ENCODE measurements at regions not wholly inside any gene's neighbourhood (a gene's known extent, or its start where the extent isn't known, plus 50 kb on each side); places are given as distances from the start of the nearest gene placed in this dataset.

- TF ChIP-seq CTCF (IDR thresholded peaks at IDR 0.05) (no peak), EP300 (IDR thresholded peaks at IDR 0.05) (no peak), POLR2AphosphoS5 (IDR thresholded peaks at IDR 0.05) (no peak)
These were observed 229.9 kb upstream of the MAP3K1 start for GRCh38 chr5:56585461-56585860.

Data from upper lobe of left lung (tissue), 4 donors.